HG02938 (cell line): ENCODE measurements at regions not wholly inside any gene's neighbourhood (a gene's known extent, or its start where the extent isn't known, plus 50 kb on each side); places are given as distances from the start of the nearest gene placed in this dataset.

Source experiments
- ATAC-seq: cut with Tn5 transposase; IDR thresholded peaks from one replicate; pipeline ENCODE4 v1.9.1; 2021; ENCODE audit warnings: mild to moderate bottlenecking, moderate library complexity; ENCODE audit not compliant: unreplicated experiment

- no peak for ATAC-seq
These were observed 342.4 kb downstream of the TNS1 start for GRCh38 chr2:217660423-217660822.

DNA sequence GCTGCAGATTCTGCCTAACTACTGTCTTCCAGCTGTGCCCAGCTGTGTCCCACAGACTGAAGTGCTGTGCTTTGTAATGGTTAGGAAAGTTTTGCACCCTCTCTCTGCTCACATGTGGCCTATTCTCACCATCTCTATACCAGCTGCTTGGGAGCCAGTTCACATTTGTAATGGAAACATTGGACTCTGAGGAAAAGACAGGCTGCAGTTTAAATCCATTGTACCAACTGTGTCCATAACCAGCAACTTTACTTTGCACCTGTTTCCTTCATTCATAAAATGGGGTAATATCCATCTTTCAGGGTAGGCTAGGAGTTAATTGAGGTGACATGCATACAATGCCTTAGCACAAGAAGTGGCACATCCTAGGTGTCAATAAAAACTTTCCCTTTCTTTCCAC, 344.0 kb downstream of the TNS1 start:
- no peak for ATAC-seq

GRCh38 chr2:217657252-217657651, 345.5 kb downstream of the TNS1 start:
- no peak for ATAC-seq

DNA sequence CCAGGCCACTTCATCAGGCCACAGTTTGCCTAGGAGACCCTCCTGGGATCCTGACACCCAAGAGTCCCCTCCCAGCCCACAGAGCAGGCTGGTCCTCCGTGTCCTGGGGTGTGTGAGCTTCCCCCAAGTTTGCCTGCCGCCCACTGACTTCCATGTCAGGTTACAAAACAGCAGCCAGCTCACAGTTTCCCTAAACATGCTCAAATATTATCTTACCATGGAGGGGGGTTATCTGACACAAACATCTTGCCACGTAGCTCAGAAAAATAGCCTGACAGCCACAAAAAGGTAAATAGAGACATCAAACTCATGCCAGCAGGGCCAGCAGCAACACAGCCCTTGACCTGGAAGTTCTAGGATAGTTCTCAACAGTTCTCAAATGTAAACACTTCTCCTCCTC, 346.5 kb downstream of the TNS1 start:
- no peak for ATAC-seq

GRCh38 chr2:217655651-217656050, 347.1 kb downstream of the TNS1 start:
- ATAC-seq = no peak

DNA sequence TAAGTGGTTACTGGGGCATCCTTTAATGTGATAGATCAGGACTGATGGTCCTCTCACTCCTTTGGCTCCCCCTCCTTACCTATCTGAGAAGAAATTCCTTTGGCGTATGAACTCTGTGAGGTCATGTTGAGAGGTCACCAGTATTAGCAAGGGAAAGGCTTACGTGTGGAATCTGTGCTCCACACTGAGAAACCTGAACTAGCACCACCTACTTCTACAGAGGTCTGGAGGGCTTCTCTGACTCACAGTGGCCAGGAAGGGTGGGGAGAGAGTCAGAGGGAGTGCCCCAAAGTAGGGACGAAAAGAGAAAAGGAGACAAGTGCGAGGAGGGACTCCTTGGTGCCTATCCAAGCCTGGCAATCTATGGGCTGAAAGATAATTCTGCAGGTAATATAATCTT, 348.6 kb downstream of the TNS1 start:
- ATAC-seq = no peak

DNA sequence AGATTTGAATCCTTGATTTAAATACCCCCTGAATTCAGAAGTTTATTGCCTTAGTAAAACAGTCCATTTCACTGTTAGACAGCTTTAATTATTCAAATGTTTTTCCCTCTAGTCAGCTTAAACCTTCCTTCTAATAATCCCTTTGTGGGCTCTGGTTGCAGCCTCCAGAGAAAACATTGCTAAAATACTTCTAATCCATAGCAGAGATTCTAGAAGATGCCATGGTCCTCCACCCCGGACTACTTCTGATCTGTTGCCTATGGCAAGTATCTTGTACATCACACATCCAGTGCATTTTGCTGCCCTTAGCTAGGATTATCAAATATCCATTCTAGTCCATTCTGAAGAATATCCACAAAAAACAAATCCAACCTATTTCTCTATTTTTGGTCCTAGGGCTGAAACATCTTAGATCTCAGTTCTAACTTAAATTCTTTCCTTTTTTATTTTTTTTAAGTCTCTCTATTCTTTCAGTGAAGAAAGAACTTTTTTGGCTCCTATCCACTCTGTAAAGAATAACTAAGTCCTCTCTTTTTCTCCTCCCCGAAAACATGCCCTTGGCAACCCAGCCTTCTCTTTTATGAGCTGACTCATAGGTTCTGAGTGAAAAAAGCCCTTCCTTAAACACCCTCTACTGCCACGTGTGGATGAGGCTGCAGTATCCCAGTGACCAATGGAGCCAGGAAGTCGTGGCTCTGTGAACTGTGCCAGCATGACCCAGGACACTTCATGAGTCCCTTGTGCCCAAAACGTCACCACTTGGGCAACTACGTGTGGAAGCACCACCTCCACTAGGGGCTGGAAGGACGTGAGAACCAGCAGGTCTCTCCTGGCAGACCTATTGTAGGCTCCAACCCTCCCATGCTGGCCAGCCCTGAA, 349.8 kb downstream of the TNS1 start:
- no peak for ATAC-seq

GRCh38 chr2:217650716-217651360, 352.0 kb downstream of the TNS1 start:
- ATAC-seq = peak; percentile 62

- ATAC-seq = no peak
These were observed 352.6 kb downstream of the TNS1 start for GRCh38 chr2:217650229-217650628.

DNA sequence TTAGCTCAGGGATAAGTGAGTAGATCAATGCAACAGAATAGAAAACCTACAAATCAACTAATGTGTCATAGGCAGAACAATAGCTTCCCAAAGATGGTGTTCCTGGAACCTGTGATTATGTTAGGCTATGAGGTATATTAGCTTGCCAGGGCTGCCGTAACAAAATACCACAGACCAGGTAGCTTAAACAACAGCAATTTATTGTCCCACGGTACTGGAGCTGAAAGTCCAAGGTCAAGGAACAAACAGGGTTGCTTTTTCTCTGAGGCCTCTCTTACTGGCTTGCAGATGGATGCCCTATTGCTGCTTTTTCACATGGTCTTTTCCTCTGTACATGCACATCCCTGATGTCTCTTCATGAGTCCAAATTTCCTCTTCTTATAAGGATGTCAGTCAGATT, 354.9 kb downstream of the TNS1 start:
- ATAC-seq = no peak

DNA sequence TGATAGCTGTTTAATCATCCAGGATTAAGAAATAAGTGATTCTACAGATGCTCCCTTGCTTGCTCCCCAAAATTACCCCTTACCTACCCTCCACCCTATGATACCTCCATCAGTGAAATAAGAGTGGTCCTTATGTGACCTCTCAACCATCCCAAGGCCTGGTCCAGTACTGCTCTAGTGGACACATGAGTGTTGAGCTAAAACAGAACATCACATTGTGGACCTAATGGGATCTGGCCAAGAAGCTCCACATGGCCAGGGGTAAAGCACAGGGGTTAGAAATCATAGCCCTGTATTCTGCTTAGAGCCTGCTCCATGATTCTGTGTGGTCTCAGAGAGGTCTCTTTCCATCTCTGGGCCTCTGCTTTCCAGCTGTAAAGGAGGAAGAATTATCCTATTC, 355.6 kb downstream of the TNS1 start:
- ATAC-seq = no peak

- ATAC-seq = no peak
These were observed 356.9 kb downstream of the TNS1 start for GRCh38 chr2:217645896-217646295.

GRCh38 chr2:217643789-217644301, 358.9 kb downstream of the TNS1 start:
- no peak for ATAC-seq

DNA sequence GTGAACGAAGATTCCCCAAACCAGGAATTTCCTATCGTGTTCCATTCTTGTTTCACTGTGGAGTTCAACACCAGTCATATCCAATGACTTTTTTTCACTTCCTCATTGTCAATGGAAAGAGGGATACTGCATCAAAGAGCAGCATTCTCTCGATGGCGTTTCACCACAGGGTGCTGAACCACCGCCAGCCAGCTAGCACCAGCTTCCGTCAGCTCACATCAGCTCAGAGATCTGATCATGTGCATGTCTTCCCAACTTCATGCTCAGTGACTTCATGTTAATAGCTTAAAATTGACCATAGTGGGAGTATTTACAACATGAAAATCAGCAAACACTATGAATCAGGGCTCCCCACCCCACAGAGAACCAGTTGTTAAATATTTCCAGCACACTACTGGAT, 359.9 kb downstream of the TNS1 start:
- ATAC-seq = no peak

GRCh38 chr2:217641960-217642359, 360.8 kb downstream of the TNS1 start:
- no peak for ATAC-seq

- ATAC-seq = no peak
These were observed 363.3 kb downstream of the TNS1 start for GRCh38 chr2:217639481-217639880.

- ATAC-seq = no peak
These were observed 364.3 kb downstream of the TNS1 start for GRCh38 chr2:217638533-217638932.

- no peak for ATAC-seq
These were observed 364.8 kb downstream of the TNS1 start for GRCh38 chr2:217638031-217638430.

DNA sequence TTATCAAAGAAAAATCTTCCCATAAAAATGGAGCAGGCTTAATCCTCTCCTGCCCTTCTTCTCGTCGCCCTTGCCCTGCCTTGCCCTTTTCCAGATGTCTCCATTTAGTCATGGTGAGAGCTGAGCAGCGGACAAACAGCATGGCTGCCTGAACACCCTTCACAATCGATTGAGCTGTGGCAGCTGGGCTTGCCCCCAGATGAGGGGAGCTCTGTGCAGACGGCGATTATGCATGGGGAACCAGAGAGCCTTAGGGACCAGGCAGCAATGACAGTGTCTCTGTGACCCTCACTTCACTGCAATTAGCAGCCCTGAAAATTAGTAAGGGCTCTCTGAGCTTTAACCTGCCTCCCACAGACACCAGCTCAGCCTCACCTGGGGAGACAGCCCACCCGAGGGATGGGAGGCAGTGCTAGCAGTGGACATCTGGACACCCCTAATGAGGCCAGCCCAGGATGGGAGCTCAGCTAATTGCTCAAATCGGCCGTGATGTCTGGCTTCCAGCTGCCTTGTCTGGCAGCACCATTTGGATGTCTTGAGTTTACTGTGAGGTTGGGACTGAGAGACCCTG, 365.7 kb downstream of the TNS1 start:
- ATAC-seq = no peak

GRCh38 chr2:217636578-217636977, 366.2 kb downstream of the TNS1 start:
- ATAC-seq = no peak

- no peak for ATAC-seq
These were observed 367.9 kb downstream of the TNS1 start for GRCh38 chr2:217634871-217635270.

DNA sequence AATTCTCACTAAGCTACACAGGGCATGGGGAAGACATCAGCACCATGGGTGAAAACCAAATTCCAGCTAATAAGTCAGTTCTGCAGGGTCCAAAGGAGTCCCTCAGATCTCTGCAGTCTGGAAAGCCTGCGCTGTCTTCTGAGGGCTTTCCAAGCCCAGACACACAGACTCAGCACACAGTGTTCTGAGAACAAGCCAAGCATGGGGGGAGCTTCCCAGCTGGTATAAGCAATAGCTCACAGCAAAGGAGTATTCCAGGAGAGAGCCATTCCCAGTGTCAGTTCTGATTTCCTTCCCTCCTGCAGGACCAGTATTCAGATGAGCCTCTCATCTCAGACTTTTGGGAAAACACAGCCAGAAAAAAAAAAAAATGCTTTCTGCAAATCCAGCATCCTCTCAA, 370.8 kb downstream of the TNS1 start:
- ATAC-seq = no peak
